Activated CD4-positive, alpha-beta T cell treated with anti-CD3 and anti-CD28 coated beads, Interleukin-2, amount 50 U/mL, for 24 hours (primary cell): ENCODE measurements at regions not wholly inside any gene's neighbourhood (a gene's known extent, or its start where the extent isn't known, plus 50 kb on each side); places are given as distances from the start of the nearest gene placed in this dataset.
"Not testable (repeated sequence)": the region's sequence is repeated elsewhere in the genome, so short reads cannot be mapped to it uniquely, and the experiment has no call there.

Experiments
- DNase-seq, 2 donors: peaks; one replicate each; pipeline ENCODE4 v3.0.0-alpha.2; 2020; ENCODE audit warnings: low read depth in 1 of 2, low spot score in 1 of 2

- DNase-seq, result no peak
These were observed 55.5 kb downstream of the PRR15 start for GRCh38 chr7:29619111-29619510.

- DNase-seq, result no peak
These were observed 56.4 kb downstream of the PRR15 start for GRCh38 chr7:29619848-29620555.

GRCh38 chr7:29620556-29620930 lies 56.9 kb downstream of the PRR15 start:
- DNase-seq, result no peak

GRCh38 chr7:29622335-29623265 lies 59.0 kb downstream of the PRR15 start:
- no peak for DNase-seq

GRCh38 chr7:29623973-29624372 lies 60.3 kb downstream of the PRR15 start:
- no peak for DNase-seq

- no peak for DNase-seq
These were observed 63.1 kb downstream of the PRR15 start for GRCh38 chr7:29626730-29627129.

GRCh38 chr7:29627631-29628030 lies 64.0 kb downstream of the PRR15 start:
- DNase-seq, result no peak

GRCh38 chr7:29629507-29629906 lies 65.9 kb downstream of the PRR15 start:
- DNase-seq, result no peak

GRCh38 chr7:29635067-29636008 lies 71.7 kb downstream of the PRR15 start:
- DNase-seq, result not testable (repeated sequence)

GRCh38 chr7:29636009-29636351 lies 72.3 kb downstream of the PRR15 start:
- no peak for DNase-seq

GRCh38 chr7:29637374-29637773 lies 73.7 kb downstream of the PRR15 start:
- no peak for DNase-seq

- DNase-seq, result not testable (repeated sequence)
These were observed 75.2 kb downstream of the PRR15 start for GRCh38 chr7:29638841-29639240.

GRCh38 chr7:29639386-29639785 lies 75.8 kb downstream of the PRR15 start:
- DNase-seq, result no peak

GRCh38 chr7:29639886-29640595 lies 76.4 kb downstream of the PRR15 start:
- no peak for DNase-seq

- DNase-seq, result no peak
These were observed 78.0 kb downstream of the PRR15 start for GRCh38 chr7:29641651-29642050.

- no peak for DNase-seq
These were observed 79.0 kb downstream of the PRR15 start for GRCh38 chr7:29642494-29643155.

GRCh38 chr7:29646116-29646515 lies 82.5 kb downstream of the PRR15 start:
- DNase-seq, result not testable (repeated sequence)

- no peak for DNase-seq
These were observed 83.5 kb downstream of the PRR15 start for GRCh38 chr7:29647020-29647654.

GRCh38 chr7:29647691-29648210 lies 84.1 kb downstream of the PRR15 start:
- DNase-seq, result not testable (repeated sequence)
